ENCODE measurements at regions not wholly inside any gene's neighbourhood (a gene's known extent, or its start where the extent isn't known, plus 50 kb on each side); places are given as distances from the start of the nearest gene placed in this dataset.

DNA sequence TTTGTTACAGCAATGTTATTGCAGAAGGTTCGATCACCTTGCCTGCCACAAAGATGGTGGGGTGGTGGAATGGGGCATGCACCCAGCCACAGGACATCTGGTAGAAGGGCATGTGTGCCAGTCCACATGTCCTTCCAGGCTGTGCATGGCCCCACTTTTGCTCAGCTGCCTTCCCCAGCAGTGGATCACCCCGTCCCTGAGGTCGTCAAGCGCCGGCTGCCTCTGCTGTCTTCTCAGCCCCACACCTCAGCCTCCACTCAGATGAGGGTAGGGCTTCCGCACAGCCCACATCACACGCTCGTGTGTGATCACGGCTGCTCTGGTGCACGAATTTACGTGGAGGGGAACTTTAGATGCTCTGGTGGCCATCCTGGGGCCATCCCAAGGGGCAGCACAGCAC is 109.5 kb upstream of the PMEPA1 start:
- no peaks in the 10 kb centered on the region for H3K4me1 ChIP-seq (ENCODE audit: insufficient read depth, low read length, poor library complexity, severe bottlenecking)
- H3K9me3 ChIP-seq (ENCODE audit: insufficient read depth, low read depth, low read length), result no peaks in the 10 kb centered on the region
- H3K4me3 ChIP-seq (ENCODE audit: low read length, poor library complexity, severe bottlenecking), result no peak overlapping the region
- no peaks in the 10 kb centered on the region for H3K9me2 ChIP-seq (replicated peaks; ENCODE audit: low read depth, low read length)
- H3K9ac ChIP-seq (ENCODE audit: low read depth, low read length, poor library complexity, severe bottlenecking), result no peak overlapping the region
- H3K27me3 ChIP-seq (ENCODE audit: insufficient read depth, low read length, poor library complexity, severe bottlenecking), result no peaks in the 10 kb centered on the region
- no peaks in the 10 kb centered on the region for H4K20me1 ChIP-seq (ENCODE audit: insufficient read depth, low read length, poor library complexity, severe bottlenecking)
- TF ChIP-seq, protein P1, sequence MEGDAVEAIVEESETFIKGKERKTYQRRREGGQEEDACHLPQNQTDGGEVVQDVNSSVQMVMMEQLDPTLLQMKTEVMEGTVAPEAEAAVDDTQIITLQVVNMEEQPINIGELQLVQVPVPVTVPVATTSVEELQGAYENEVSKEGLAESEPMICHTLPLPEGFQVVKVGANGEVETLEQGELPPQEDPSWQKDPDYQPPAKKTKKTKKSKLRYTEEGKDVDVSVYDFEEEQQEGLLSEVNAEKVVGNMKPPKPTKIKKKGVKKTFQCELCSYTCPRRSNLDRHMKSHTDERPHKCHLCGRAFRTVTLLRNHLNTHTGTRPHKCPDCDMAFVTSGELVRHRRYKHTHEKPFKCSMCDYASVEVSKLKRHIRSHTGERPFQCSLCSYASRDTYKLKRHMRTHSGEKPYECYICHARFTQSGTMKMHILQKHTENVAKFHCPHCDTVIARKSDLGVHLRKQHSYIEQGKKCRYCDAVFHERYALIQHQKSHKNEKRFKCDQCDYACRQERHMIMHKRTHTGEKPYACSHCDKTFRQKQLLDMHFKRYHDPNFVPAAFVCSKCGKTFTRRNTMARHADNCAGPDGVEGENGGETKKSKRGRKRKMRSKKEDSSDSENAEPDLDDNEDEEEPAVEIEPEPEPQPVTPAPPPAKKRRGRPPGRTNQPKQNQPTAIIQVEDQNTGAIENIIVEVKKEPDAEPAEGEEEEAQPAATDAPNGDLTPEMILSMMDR (conservative IDR thresholded peaks at IDR 0.05; ENCODE audit: low read length), result no peak
- no peak for TF ChIP-seq EZH2phosphoT487 (IDR thresholded peaks at IDR 0.05; ENCODE audit: borderline replicate concordance)
- no peaks in the 10 kb centered on the region for H3F3A ChIP-seq (ENCODE audit: low read depth)
- H2AFZ ChIP-seq (ENCODE audit: low read length), result no peak overlapping the region
- H3K79me2 ChIP-seq (ENCODE audit: insufficient read depth, low read length), result no peaks in the 10 kb centered on the region
- no peak overlapping the region for H3K4me2 ChIP-seq (ENCODE audit: low read depth, low read length, poor library complexity, severe bottlenecking)
- no peaks in the 10 kb centered on the region for H3K36me3 ChIP-seq (ENCODE audit: insufficient read depth, low read length)

GRCh38 chr20:57818418-57819181 is 108.8 kb upstream of the PMEPA1 start:
- no peaks in the 10 kb centered on the region for H3K9me3 ChIP-seq (ENCODE audit: insufficient read depth, low read depth, low read length)
- H3K4me3 ChIP-seq (ENCODE audit: low read length, poor library complexity, severe bottlenecking), result no peak overlapping the region
- no peak overlapping the region for H3K4me2 ChIP-seq (ENCODE audit: low read depth, low read length, poor library complexity, severe bottlenecking)
- no peak overlapping the region for H3K9ac ChIP-seq (ENCODE audit: low read depth, low read length, poor library complexity, severe bottlenecking)
- H3K4me1 ChIP-seq (ENCODE audit: insufficient read depth, low read length, poor library complexity, severe bottlenecking), result no peaks in the 10 kb centered on the region
- no peaks in the 10 kb centered on the region for H3F3A ChIP-seq (ENCODE audit: low read depth)
- no peaks in the 10 kb centered on the region for H3K36me3 ChIP-seq (ENCODE audit: insufficient read depth, low read length)
- no peaks in the 10 kb centered on the region for H3K79me2 ChIP-seq (ENCODE audit: insufficient read depth, low read length)
- TF ChIP-seq, protein P1 (conservative IDR thresholded peaks at IDR 0.05; ENCODE audit: low read length), result no peak
- no peak for TF ChIP-seq EZH2phosphoT487 (IDR thresholded peaks at IDR 0.05; ENCODE audit: borderline replicate concordance)
- no peak overlapping the region for H2AFZ ChIP-seq (ENCODE audit: low read length)
- no peaks in the 10 kb centered on the region for H3K27me3 ChIP-seq (ENCODE audit: insufficient read depth, low read length, poor library complexity, severe bottlenecking)
- H4K20me1 ChIP-seq (ENCODE audit: insufficient read depth, low read length, poor library complexity, severe bottlenecking), result no peaks in the 10 kb centered on the region
- H3K9me2 ChIP-seq (replicated peaks; ENCODE audit: low read depth, low read length), result no peaks in the 10 kb centered on the region

- Histone ChIP-seq H4K20me1 (ENCODE audit: insufficient read depth, low read length, poor library complexity, severe bottlenecking) (no peaks in the 10 kb centered on the region), H3K4me3 (ENCODE audit: low read length, poor library complexity, severe bottlenecking) (no peak overlapping the region), H3K4me1 (ENCODE audit: insufficient read depth, low read length, poor library complexity, severe bottlenecking) (no peaks in the 10 kb centered on the region), H3K27me3 (ENCODE audit: insufficient read depth, low read length, poor library complexity, severe bottlenecking) (no peaks in the 10 kb centered on the region), H2AFZ (ENCODE audit: low read length) (no peak overlapping the region), H3K4me2 (ENCODE audit: low read depth, low read length, poor library complexity, severe bottlenecking) (no peak overlapping the region), H3F3A (ENCODE audit: low read depth) (no peaks in the 10 kb centered on the region), H3K9me2 (replicated peaks; ENCODE audit: low read depth, low read length) (no peaks in the 10 kb centered on the region), H3K79me2 (ENCODE audit: insufficient read depth, low read length) (no peaks in the 10 kb centered on the region), H3K36me3 (ENCODE audit: insufficient read depth, low read length) (no peaks in the 10 kb centered on the region), H3K9ac (ENCODE audit: low read depth, low read length, poor library complexity, severe bottlenecking) (no peak overlapping the region), H3K9me3 (ENCODE audit: insufficient read depth, low read depth, low read length) (no peaks in the 10 kb centered on the region)
- TF ChIP-seq, protein P1 (conservative IDR thresholded peaks at IDR 0.05; ENCODE audit: low read length), result no peak
- TF ChIP-seq EZH2phosphoT487 (IDR thresholded peaks at IDR 0.05; ENCODE audit: borderline replicate concordance), result no peak
These were observed 105.6 kb upstream of the PMEPA1 start for GRCh38 chr20:57815405-57815804.
